Thoracic aorta (tissue), 2 donors: ENCODE measurements at regions not wholly inside any gene's neighbourhood (a gene's known extent, or its start where the extent isn't known, plus 50 kb on each side); places are given as distances from the start of the nearest gene placed in this dataset.

ENCODE experiments used
- ATAC-seq: fragments of 150-250 bp; one replicate; pipeline ENCODE4 v1.8.0; 2017; ENCODE audit warnings: low read depth; ENCODE audit not compliant: insufficient number of reproducible peaks, low FRiP score
- DNase-seq: peaks from one replicate; pipeline ENCODE4 v3.0.0-alpha.2; 2020; ENCODE audit warnings: low spot score
- H3K27ac ChIP-seq, 2 donors: fragments of 200-600 bp; sonication (generic); 1 replicate in 1 of 2; 2 replicates in 1 of 2; pipeline ENCODE4 v1.5.1; 2016; ENCODE audit warnings: mild to moderate bottlenecking in 2 of 2, moderate library complexity in 2 of 2
- H3K27me3 ChIP-seq: fragments of 200-600 bp; sonication (generic); replicated peaks from 2 replicates; pipeline ENCODE4 v1.6.0; 2016; ENCODE audit warnings: mild to moderate bottlenecking; ENCODE audit not compliant: insufficient read depth
- H3K36me3 ChIP-seq: fragments of 200-600 bp; sonication (generic); one replicate; pipeline ENCODE4 v1.5.1; 2016
- H3K4me1 ChIP-seq, 2 donors: fragments of 200-600 bp; sonication (generic); 1 replicate in 1 of 2; 2 replicates in 1 of 2; pipeline versions ENCODE4 v1.5.1 to v1.6.0; 2016; ENCODE audit warnings: low read depth in 2 of 2, mild to moderate bottlenecking in 1 of 2; ENCODE audit not compliant: control insufficient read depth in 1 of 2
- H3K4me3 ChIP-seq: fragments of 200-600 bp; sonication (generic); 2 replicates; pipeline ENCODE4 v1.5.1; 2016; ENCODE audit warnings: mild to moderate bottlenecking
- H3K9me3 ChIP-seq: fragments of 200-600 bp; sonication (generic); 2 replicates; pipeline ENCODE4 v1.5.1; 2016
- CTCF ChIP-seq: fragments of 200-600 bp; sonication (generic); IDR thresholded peaks from one replicate; pipeline ENCODE4 v1.5.1; 2019; ENCODE audit warnings: antibody characterized with exemption

GRCh38 chr10:133028158-133028557 lies 59.6 kb upstream of the ADGRA1 start:
- Histone ChIP-seq H3K9me3 (no peaks in the 10 kb centered on the region), H3K4me3 (no peak overlapping the region), H3K36me3 (no peaks in the 10 kb centered on the region), H3K27ac (no peak overlapping the region), H3K27me3 (no peaks in the 10 kb centered on the region), H3K4me1 (no peaks in the 10 kb centered on the region)
- TF ChIP-seq CTCF = no peak
- DNase-seq = no peak
- no peak for ATAC-seq

- Histone ChIP-seq H3K36me3 (no peaks in the 10 kb centered on the region), H3K4me1 (no peaks in the 10 kb centered on the region), H3K9me3 (no peaks in the 10 kb centered on the region), H3K27me3 (no peaks in the 10 kb centered on the region), H3K4me3 (no peak overlapping the region), H3K27ac (no peak overlapping the region)
- TF ChIP-seq CTCF = no peak
- ATAC-seq (no peak), DNase-seq (no peak)
Observed at GRCh38 chr10:133027482-133027881, 60.2 kb upstream of the ADGRA1 start.

- ATAC-seq (no peak), DNase-seq (no peak)
- no peak overlapping the region for H3K27ac ChIP-seq
- no peak overlapping the region for H3K4me3 ChIP-seq
- no peaks in the 10 kb centered on the region for H3K27me3 ChIP-seq
- no peaks in the 10 kb centered on the region for H3K4me1 ChIP-seq
- no peaks in the 10 kb centered on the region for H3K9me3 ChIP-seq
- TF ChIP-seq CTCF = no peak
- H3K36me3 ChIP-seq = no peaks in the 10 kb centered on the region
Observed at GRCh38 chr10:133026726-133027395, 60.9 kb upstream of the ADGRA1 start.

GRCh38 chr10:133026171-133026570 lies 61.6 kb upstream of the ADGRA1 start:
- Histone ChIP-seq H3K9me3 (no peaks in the 10 kb centered on the region), H3K27me3 (no peaks in the 10 kb centered on the region), H3K27ac (no peak overlapping the region), H3K4me1 (no peaks in the 10 kb centered on the region), H3K36me3 (no peaks in the 10 kb centered on the region), H3K4me3 (no peak overlapping the region)
- DNase-seq (no peak), ATAC-seq (no peak)
- TF ChIP-seq CTCF = no peak

- Histone ChIP-seq H3K9me3 (no peaks in the 10 kb centered on the region), H3K27me3 (no peaks in the 10 kb centered on the region), H3K36me3 (no peaks in the 10 kb centered on the region), H3K4me1 (no peaks in the 10 kb centered on the region), H3K4me3 (no peak overlapping the region), H3K27ac (no peak overlapping the region)
- TF ChIP-seq CTCF = no peak
- DNase-seq (no peak), ATAC-seq (no peak)
Observed at GRCh38 chr10:133025558-133026090, 62.1 kb upstream of the ADGRA1 start.
